ENCODE measurements at regions not wholly inside any gene's neighbourhood (a gene's known extent, or its start where the extent isn't known, plus 50 kb on each side); places are given as distances from the start of the nearest gene placed in this dataset.
"Not testable (repeated sequence)": the region's sequence is repeated elsewhere in the genome, so short reads cannot be mapped to it uniquely, and the experiment has no call there.

DNA sequence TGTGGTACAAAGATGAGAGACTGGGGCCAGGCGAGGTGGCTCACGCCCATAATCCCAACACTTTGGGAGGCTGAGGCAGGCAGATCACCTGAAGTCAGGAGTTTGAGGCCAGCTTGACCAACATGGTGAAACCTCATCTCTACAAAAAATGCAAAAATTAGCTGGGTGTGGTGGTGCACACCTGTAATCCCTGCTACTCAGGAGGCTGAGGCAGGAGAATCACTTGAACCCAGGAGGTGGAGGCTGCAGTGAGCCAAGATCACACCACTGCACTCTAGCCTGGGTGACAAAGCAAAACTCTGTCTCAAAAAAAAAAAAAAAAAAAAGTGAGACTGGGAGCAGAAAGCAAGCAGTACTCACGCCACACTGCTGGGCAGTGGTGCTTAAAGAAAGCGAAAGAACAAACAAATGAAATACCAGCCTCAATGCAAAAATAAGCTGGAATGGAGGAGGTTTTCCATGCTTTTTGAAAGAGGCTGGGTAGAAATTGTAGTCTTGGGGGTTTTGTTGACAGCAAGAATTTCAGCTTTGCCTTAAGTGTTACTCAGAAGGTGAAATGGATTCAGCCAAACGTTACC lies 112.9 kb upstream of the ENPP6 start:
- DNase-seq (ENCODE audit: low read depth, low spot score); H3K9me3 ChIP-seq (ENCODE audit: control insufficient read depth, insufficient read depth, low read depth, low read length); H3K27me3 ChIP-seq (ENCODE audit: control insufficient read depth, insufficient read depth, low read length); H3K36me3 ChIP-seq (ENCODE audit: control insufficient read depth, insufficient read depth, low read length); H3K4me1 ChIP-seq (ENCODE audit: control insufficient read depth, insufficient read depth, low read length); H3K4me3 ChIP-seq (ENCODE audit: low read depth in 2 of 2, low read length in 2 of 2); BruUV-seq (replicated peaks); intact Hi-C loops (cut with micrococcal nuclease; ENCODE audit: unreplicated experiment); ATAC-seq; in situ Hi-C loops (cut with HindIII; ENCODE audit: low pct_unique_long_range_greater_than_20kb, low sequenced_read_pairs); CTCF ChIA-PET; H3K27ac ChIP-seq (ENCODE audit: low read length): not testable (repeated sequence)
- POLR2A ChIA-PET = interaction anchor here (0.7 kb wide), 1 partner anchor 37 kb away, joined by 5 read pairs; no protein-coding TSS in a partner anchor

- no peak for DNase-seq (ENCODE audit: low read depth, low spot score)
- Histone ChIP-seq H3K27ac (ENCODE audit: low read length) (no peak overlapping the region), H3K9me3 (ENCODE audit: control insufficient read depth, insufficient read depth, low read depth, low read length) (no peaks in the 10 kb centered on the region), H3K27me3 (ENCODE audit: control insufficient read depth, insufficient read depth, low read length) (no peaks in the 10 kb centered on the region), H3K4me1 (ENCODE audit: control insufficient read depth, insufficient read depth, low read length) (no peaks in the 10 kb centered on the region), H3K36me3 (ENCODE audit: control insufficient read depth, insufficient read depth, low read length) (no peaks in the 10 kb centered on the region), H3K4me3 (ENCODE audit: low read depth in 2 of 2, low read length in 2 of 2) (no peak overlapping the region)
- intact Hi-C loops (cut with micrococcal nuclease; ENCODE audit: unreplicated experiment) = no loop called here
- no peak for ATAC-seq
- POLR2A ChIA-PET = no interaction called here
- CTCF ChIA-PET = no interaction called here
- no TSS peak for BruUV-seq (replicated peaks)
- in situ Hi-C loops (cut with HindIII; ENCODE audit: low pct_unique_long_range_greater_than_20kb, low sequenced_read_pairs) = no loop called here
- no peak for TF ChIP-seq SIN3A (IDR thresholded peaks at IDR 0.05; ENCODE audit: borderline replicate concordance, insufficient read depth, low read depth, low read length)
- no peak for TF ChIP-seq TCF7L2 (IDR thresholded peaks at IDR 0.05; ENCODE audit: low read depth, low read length)
- TF ChIP-seq, protein P1, sequence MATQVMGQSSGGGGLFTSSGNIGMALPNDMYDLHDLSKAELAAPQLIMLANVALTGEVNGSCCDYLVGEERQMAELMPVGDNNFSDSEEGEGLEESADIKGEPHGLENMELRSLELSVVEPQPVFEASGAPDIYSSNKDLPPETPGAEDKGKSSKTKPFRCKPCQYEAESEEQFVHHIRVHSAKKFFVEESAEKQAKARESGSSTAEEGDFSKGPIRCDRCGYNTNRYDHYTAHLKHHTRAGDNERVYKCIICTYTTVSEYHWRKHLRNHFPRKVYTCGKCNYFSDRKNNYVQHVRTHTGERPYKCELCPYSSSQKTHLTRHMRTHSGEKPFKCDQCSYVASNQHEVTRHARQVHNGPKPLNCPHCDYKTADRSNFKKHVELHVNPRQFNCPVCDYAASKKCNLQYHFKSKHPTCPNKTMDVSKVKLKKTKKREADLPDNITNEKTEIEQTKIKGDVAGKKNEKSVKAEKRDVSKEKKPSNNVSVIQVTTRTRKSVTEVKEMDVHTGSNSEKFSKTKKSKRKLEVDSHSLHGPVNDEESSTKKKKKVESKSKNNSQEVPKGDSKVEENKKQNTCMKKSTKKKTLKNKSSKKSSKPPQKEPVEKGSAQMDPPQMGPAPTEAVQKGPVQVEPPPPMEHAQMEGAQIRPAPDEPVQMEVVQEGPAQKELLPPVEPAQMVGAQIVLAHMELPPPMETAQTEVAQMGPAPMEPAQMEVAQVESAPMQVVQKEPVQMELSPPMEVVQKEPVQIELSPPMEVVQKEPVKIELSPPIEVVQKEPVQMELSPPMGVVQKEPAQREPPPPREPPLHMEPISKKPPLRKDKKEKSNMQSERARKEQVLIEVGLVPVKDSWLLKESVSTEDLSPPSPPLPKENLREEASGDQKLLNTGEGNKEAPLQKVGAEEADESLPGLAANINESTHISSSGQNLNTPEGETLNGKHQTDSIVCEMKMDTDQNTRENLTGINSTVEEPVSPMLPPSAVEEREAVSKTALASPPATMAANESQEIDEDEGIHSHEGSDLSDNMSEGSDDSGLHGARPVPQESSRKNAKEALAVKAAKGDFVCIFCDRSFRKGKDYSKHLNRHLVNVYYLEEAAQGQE (IDR thresholded peaks at IDR 0.05; ENCODE audit: insufficient read depth in 1 of 2, low read depth in 2 of 2, low read length in 1 of 2) = no peak
- no peak for TF ChIP-seq POLR2AphosphoS5 (IDR thresholded peaks at IDR 0.05; ENCODE audit: low read depth, low read length)
- no peak for TF ChIP-seq CTCF (IDR thresholded peaks at IDR 0.05)
These were observed 112.2 kb upstream of the ENPP6 start for GRCh38 chr4:184329659-184330400.

DNA sequence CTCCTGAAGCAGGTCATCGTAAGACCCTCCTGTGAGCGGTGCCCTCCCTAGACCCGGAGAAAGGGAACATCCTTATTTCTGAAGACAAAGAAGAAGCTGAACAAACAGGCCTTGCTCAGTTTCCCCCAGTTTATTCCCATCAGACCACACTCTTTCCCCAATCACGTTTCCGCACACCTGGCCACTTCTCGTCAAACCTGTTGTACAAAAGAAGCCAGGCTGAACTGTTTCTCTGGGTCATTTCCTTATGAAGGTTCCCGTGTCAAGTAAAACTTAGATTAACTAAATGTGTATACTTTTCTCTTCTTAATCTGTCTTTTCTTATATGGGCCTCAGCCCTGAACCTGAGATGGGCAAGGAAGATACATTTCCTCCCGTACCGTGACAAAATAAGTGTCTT lies 111.6 kb upstream of the ENPP6 start:
- Histone ChIP-seq H3K4me1 (ENCODE audit: control insufficient read depth, insufficient read depth, low read length) (no peaks in the 10 kb centered on the region), H3K27me3 (ENCODE audit: control insufficient read depth, insufficient read depth, low read length) (no peaks in the 10 kb centered on the region), H3K9me3 (ENCODE audit: control insufficient read depth, insufficient read depth, low read depth, low read length) (no peaks in the 10 kb centered on the region), H3K36me3 (ENCODE audit: control insufficient read depth, insufficient read depth, low read length) (no peaks in the 10 kb centered on the region), H3K4me3 (ENCODE audit: low read depth in 2 of 2, low read length in 2 of 2) (no peak overlapping the region), H3K27ac (ENCODE audit: low read length) (no peak overlapping the region)
- ChIA-PET CTCF (no interaction called here), POLR2A (no interaction called here)
- TF ChIP-seq SIN3A (IDR thresholded peaks at IDR 0.05; ENCODE audit: borderline replicate concordance, insufficient read depth, low read depth, low read length) (no peak), POLR2AphosphoS5 (IDR thresholded peaks at IDR 0.05; ENCODE audit: low read depth, low read length) (no peak), TCF7L2 (IDR thresholded peaks at IDR 0.05; ENCODE audit: low read depth, low read length) (no peak), CTCF (IDR thresholded peaks at IDR 0.05) (no peak)
- TF ChIP-seq, protein P1 (IDR thresholded peaks at IDR 0.05; ENCODE audit: insufficient read depth in 1 of 2, low read depth in 2 of 2, low read length in 1 of 2) = no peak
- BruUV-seq (replicated peaks) = no TSS peak
- DNase-seq (ENCODE audit: low read depth, low spot score) (no peak), ATAC-seq (no peak)
- intact Hi-C loops (cut with micrococcal nuclease; ENCODE audit: unreplicated experiment) (no loop called here), in situ Hi-C loops (cut with HindIII; ENCODE audit: low pct_unique_long_range_greater_than_20kb, low sequenced_read_pairs) (no loop called here)

Data from Panc1 (cell line).